T-helper 2 cell treated with Interferon-gamma antibody and Interleukin-4, amounts not matched to agents 5 μg/mL and 100 μg/mL, for 36 hours (primary cell): ENCODE measurements at regions not wholly inside any gene's neighbourhood (a gene's known extent, or its start where the extent isn't known, plus 50 kb on each side); places are given as distances from the start of the nearest gene placed in this dataset.
"Not testable (repeated sequence)": the region's sequence is repeated elsewhere in the genome, so short reads cannot be mapped to it uniquely, and the experiment has no call there.

Experiments used
- DNase-seq: peaks from one replicate; pipeline ENCODE4 v3.0.0; 2021; ENCODE audit warnings: low spot score
- H3K27ac Mint-ChIP-seq: one replicate; pipeline ENCODE4 v1.8.0; 2021; ENCODE audit warnings: mild to moderate bottlenecking, mixed read lengths
- H3K27me3 Mint-ChIP-seq: one replicate; pipeline ENCODE4 v1.8.0; 2021; ENCODE audit warnings: low read depth, mixed read lengths
- H3K36me3 Mint-ChIP-seq: one replicate; pipeline ENCODE4 v1.8.0; 2021; ENCODE audit warnings: low read depth, mixed read lengths
- H3K4me1 Mint-ChIP-seq: one replicate; pipeline ENCODE4 v1.8.0; 2021; ENCODE audit warnings: low read depth, mixed read lengths
- H3K4me3 Mint-ChIP-seq: one replicate; pipeline ENCODE4 v1.8.0; 2022; ENCODE audit warnings: mild to moderate bottlenecking, moderate library complexity, mixed read lengths
- H3K9me3 Mint-ChIP-seq: one replicate; pipeline ENCODE4 v1.8.0; 2021; ENCODE audit warnings: mixed read lengths

DNA sequence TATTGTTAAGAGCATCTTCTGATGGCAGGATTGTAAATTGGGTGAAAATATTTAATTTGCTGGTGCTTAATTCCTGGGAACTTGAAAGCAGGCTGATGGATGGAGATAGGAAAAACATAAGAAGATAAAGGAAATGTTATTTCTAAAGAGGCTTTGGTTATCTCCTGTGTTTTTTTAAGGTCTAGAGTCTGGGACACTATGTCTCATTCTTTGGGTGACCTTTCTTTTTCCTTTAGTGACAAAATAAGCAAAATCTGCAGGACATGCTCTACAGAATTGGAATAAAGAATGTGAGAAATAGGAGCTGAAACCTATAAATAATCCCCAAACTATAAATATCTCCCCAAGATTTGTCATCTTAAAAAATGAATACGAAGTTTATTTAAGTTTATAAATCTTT, 241.7 kb downstream of the DSC3 start:
- no peaks in the 10 kb centered on the region for H3K4me1 Mint-ChIP-seq
- H3K27me3 Mint-ChIP-seq: no peaks in the 10 kb centered on the region
- no peak overlapping the region for H3K27ac Mint-ChIP-seq
- DNase-seq: no peak
- no peak overlapping the region for H3K4me3 Mint-ChIP-seq
- peaks cover 9% of the 10 kb centered on the region for H3K9me3 Mint-ChIP-seq
- H3K36me3 Mint-ChIP-seq: no peaks in the 10 kb centered on the region

DNA sequence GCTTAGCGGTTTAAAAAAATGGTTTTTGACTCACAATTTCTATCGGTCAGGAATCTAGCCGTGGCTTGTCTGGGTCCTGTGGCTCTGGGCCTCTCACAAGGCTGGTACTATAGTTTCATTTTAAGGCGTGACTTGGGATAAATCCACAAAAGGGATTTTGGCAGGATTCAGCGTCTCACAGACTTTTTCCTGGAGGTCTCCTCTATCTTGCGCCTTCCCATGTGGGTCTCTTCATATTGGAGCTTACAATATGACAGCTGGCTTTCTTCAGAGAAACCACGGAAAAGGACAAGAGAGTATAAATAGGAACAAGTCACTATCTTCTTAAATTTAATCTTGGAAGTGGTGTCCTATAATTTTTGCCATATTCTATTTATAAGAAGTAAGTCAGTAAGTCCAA, 250.5 kb downstream of the DSC3 start:
- Mint-ChIP-seq H3K9me3 (peaks cover 45% of the 10 kb centered on the region), H3K4me3 (no peak overlapping the region), H3K27ac (no peak overlapping the region), H3K4me1 (no peaks in the 10 kb centered on the region), H3K36me3 (no peaks in the 10 kb centered on the region), H3K27me3 (no peaks in the 10 kb centered on the region)
- DNase-seq: no peak

DNA sequence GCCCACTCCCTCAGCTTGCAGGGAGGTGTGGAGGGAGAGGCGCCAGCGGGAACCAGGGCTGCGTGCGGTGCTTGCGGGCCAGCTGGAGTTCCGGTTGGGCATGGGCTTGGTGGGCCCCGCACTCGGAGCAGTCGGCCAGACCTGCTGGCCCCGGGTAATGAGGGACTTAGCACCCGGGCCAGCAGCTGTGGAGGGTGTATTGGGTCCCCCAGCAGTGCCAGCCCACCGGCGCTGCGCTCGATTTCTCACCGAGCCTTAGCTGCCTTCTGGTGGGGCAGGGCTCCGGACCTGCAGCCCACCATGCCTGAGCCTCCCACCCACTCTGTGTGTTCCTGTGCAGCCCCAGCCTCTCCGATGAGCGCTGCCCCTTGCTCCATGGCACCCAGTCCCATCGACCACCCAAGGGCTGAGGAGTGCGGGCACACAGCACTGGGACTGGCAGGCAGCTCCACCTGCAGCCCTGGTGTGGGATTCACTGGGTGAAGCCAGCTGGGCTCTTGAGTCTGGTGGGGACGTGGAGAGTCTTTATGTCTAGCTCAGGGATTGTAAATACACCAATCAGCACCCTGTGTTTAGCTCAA, 254.0 kb downstream of the DSC3 start:
- H3K27ac Mint-ChIP-seq, DNase-seq, H3K4me1 Mint-ChIP-seq, H3K27me3 Mint-ChIP-seq, H3K36me3 Mint-ChIP-seq, H3K4me3 Mint-ChIP-seq: not testable (repeated sequence)
- H3K9me3 Mint-ChIP-seq: peaks cover 48% of the 10 kb centered on the region

DNA sequence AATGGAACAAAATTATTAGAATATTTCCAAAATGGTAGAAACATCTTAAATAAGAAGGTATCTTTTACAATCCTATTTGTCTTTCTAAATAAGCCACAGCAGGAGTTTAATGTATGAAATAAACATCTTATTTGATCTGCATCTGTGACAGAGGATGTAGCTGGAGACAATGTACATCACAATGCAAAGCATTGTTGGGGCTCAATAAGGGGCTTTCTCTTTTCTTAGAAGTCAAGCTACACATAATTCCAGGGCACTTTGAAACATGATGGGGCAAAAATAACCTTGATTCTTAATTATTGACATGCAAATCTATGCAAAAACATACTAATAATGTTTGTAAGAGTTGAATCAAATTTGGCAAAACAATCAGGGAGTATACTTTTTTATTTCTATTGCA, 255.1 kb downstream of the DSC3 start:
- H3K4me3 Mint-ChIP-seq: no peak overlapping the region
- H3K27ac Mint-ChIP-seq: no peak overlapping the region
- no peaks in the 10 kb centered on the region for H3K36me3 Mint-ChIP-seq
- H3K27me3 Mint-ChIP-seq: no peaks in the 10 kb centered on the region
- peaks cover 54% of the 10 kb centered on the region for H3K9me3 Mint-ChIP-seq
- no peak for DNase-seq
- no peaks in the 10 kb centered on the region for H3K4me1 Mint-ChIP-seq

DNA sequence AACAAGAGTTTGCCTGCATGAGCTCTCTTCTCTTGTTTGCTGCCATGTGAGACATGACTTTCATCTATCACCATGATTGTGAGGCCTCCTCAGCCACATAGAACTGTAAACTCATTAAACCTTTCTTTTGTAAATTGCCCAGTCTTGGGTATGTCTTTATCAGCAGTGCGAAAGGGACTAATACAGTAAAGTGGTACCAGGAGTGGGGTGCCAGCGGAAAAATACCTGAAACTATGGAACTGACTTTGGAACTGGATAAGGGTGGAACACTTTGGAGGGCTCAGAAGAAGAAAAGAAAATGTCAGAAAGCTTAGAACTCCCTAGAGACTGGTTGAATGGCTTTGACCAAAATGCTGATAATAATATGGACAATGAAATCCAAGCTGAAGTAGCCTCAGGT, 260.9 kb downstream of the DSC3 start:
- Mint-ChIP-seq H3K4me1 (no peaks in the 10 kb centered on the region), H3K9me3 (peaks cover 36% of the 10 kb centered on the region), H3K4me3 (no peak overlapping the region), H3K27me3 (no peaks in the 10 kb centered on the region), H3K27ac (no peak overlapping the region), H3K36me3 (no peaks in the 10 kb centered on the region)
- DNase-seq: no peak

DNA sequence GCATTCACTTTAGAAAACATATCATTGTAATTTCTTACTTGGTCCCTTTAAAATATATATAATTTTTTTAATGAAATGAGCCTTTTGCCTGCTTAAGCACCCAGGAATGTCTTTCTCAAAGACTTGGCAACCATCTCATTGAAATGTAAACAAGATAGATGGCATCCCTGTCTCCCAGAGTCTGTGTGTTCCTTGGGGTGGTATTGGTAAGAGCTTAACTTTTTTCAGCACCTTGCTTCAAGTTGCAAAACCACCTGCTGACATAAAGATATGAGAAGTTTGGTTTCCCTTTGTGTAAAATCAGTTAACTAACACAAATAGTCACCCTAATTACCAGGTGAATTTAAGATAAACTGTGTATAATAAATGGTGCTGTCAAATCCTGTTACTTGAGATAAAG, 266.9 kb downstream of the DSC3 start:
- Mint-ChIP-seq H3K36me3 (no peaks in the 10 kb centered on the region), H3K9me3 (peaks cover 16% of the 10 kb centered on the region), H3K4me1 (no peaks in the 10 kb centered on the region), H3K4me3 (no peak overlapping the region), H3K27me3 (no peaks in the 10 kb centered on the region), H3K27ac (no peak overlapping the region)
- no peak for DNase-seq

DNA sequence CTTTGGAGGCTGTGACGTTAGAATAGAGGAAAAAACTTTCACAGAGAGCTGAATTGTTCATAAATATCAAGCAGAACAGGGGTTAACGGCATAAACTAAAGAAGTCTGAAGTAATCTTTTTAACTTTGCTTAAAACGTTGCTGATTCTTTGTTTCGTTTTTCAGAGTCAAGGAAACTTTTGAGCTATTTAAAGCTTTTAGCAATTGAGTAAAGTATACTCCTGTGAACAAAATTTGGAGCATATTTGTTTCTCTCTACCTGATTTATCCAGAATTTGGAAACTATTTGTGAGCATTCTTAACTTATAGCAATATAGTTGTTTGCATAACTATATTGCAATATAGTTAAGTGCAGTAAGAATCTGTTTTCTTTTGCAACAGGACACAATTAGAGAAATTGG, 270.4 kb downstream of the DSC3 start:
- H3K9me3 Mint-ChIP-seq: peaks cover 26% of the 10 kb centered on the region
- not testable (repeated sequence) for H3K36me3 Mint-ChIP-seq, DNase-seq, H3K27me3 Mint-ChIP-seq, H3K4me3 Mint-ChIP-seq, H3K27ac Mint-ChIP-seq, H3K4me1 Mint-ChIP-seq

DNA sequence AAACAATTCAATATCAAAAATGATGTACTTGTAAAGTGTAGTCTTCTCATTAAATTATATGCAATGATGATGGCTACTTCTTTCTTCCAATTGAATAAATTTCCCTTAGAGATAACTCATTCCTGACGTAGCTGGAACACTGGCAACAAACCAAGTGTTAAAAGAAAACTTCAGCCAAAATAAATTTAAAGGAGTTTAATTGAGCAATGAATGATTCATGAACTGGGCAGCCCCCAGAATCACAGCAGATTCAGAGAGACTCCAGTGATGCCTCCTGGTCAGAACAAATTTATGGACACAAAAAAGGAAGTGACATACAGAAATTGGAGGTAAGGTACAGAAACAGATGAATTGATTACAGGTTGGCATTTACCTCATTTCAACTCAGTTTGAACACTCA, 276.5 kb downstream of the DSC3 start:
- no peaks in the 10 kb centered on the region for H3K36me3 Mint-ChIP-seq
- no peaks in the 10 kb centered on the region for H3K4me1 Mint-ChIP-seq
- H3K4me3 Mint-ChIP-seq: no peak overlapping the region
- H3K27ac Mint-ChIP-seq: no peak overlapping the region
- H3K9me3 Mint-ChIP-seq: peaks cover 23% of the 10 kb centered on the region
- H3K27me3 Mint-ChIP-seq: no peaks in the 10 kb centered on the region
- DNase-seq: no peak

DNA sequence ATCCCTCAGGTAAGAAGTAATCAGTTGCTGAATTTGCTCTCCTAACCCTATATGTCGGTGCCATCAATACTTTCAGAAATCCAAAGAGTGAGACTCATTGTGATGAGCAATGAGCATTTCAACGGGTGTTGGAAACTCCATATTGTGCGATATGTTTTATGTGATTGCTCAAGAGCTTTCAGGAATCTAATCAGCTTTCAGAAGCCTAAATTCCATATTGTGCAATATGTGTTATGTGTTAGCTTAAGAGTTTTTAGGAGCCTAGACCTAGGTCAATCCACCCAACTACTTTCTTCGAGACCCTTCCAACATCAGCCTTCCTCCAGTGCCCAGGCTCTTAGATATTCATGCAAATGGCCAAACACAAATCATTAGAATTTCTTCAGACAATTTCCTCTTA, 277.3 kb downstream of the DSC3 start:
- Mint-ChIP-seq H3K27me3 (no peaks in the 10 kb centered on the region), H3K27ac (no peak overlapping the region), H3K4me1 (no peaks in the 10 kb centered on the region), H3K9me3 (peaks cover 19% of the 10 kb centered on the region), H3K36me3 (no peaks in the 10 kb centered on the region), H3K4me3 (no peak overlapping the region)
- DNase-seq: no peak

DNA sequence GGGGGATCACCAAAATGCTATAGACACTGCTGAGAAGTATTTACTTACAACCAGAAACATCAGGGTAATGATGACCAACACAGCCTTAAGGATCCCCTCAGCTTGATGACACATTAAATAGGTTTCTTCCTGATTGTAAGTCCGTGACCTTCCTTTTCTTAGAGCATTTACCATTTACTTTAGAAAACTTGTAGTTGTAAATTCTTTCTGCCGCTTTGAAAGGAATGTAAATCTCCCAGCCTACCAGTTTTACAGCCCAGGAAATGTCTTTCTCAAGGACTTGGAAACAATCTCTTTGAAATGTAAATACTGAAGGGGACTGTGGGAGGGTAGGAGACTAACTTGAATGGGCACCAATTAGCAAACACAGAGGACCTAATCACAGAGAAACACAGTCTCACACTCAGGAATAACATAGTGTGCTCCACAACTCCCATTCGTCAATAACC, 278.6 kb downstream of the DSC3 start:
- H3K9me3 Mint-ChIP-seq: peaks cover 12% of the 10 kb centered on the region

DNA sequence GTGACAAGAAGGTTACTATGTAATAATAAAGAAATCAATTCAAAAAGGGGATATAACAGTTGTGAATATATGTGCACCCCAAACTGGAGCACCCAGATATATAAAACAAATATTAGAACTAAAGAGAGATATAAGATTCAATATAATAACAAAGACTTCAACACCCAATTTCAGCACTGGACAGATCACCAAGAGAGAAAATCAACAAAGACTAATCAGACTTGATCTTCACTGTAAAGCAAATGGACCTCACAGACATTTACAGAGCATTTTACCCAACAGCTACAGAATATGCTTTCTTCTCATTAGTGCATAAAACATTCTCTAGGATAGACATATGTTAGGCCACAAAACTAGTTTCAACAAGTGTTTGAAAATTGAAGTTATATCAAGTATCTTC, 287.7 kb downstream of the DSC3 start:
- H3K4me3 Mint-ChIP-seq: no peak overlapping the region
- H3K27ac Mint-ChIP-seq: no peak overlapping the region
- no peaks in the 10 kb centered on the region for H3K27me3 Mint-ChIP-seq
- DNase-seq: no peak
- no peaks in the 10 kb centered on the region for H3K4me1 Mint-ChIP-seq
- H3K9me3 Mint-ChIP-seq: peaks cover 46% of the 10 kb centered on the region
- H3K36me3 Mint-ChIP-seq: no peaks in the 10 kb centered on the region

More for the DNA sequence above, 278.6 kb downstream of the DSC3 start:
- Mint-ChIP-seq H3K27ac (no peak overlapping the region), H3K4me3 (no peak overlapping the region), H3K27me3 (no peaks in the 10 kb centered on the region), H3K36me3 (no peaks in the 10 kb centered on the region), H3K4me1 (no peaks in the 10 kb centered on the region)
- DNase-seq: no peak

DNA sequence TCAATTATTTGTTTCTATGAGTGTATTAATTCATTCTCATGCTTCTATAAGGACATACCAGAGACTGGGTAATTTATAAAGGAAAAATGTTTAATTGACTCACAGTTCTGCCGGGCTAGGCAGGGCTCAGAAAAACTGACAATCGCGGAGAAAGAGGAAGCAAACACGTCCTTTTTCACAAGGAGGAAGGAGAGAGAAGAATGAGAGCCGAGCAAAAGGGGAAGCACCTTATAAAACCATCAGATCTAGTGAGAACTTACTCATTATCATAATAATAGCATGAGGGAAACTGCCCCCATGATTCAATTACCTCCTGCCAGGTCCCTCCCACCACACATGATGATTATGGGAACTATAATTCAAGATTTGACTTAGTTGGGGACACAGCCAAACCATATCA, 294.0 kb downstream of the DSC3 start:
- no peak overlapping the region for H3K4me3 Mint-ChIP-seq
- no peak for DNase-seq
- H3K9me3 Mint-ChIP-seq: peaks cover 26% of the 10 kb centered on the region
- no peaks in the 10 kb centered on the region for H3K27me3 Mint-ChIP-seq
- no peaks in the 10 kb centered on the region for H3K36me3 Mint-ChIP-seq
- no peaks in the 10 kb centered on the region for H3K4me1 Mint-ChIP-seq
- H3K27ac Mint-ChIP-seq: no peak overlapping the region

DNA sequence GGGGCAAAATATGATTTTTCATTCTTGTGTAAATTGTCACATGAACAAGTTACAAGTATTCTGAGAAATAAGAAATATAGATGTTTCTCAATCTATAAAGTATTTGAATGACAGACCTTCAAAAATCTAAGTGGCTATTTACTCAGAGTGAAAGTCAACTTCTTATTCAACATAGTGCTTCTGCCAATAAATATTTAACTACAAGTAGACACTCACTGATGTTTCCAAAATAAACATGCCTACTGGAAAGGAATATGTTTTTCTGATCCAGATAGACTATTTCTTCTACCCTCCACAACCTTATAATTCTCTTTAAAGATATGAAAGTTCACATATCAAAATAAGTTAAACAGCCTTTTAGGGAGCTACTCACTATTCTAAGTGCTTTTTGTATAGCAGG, 296.3 kb downstream of the DSC3 start:
- Mint-ChIP-seq H3K27me3 (no peaks in the 10 kb centered on the region), H3K9me3 (peaks cover 12% of the 10 kb centered on the region), H3K36me3 (no peaks in the 10 kb centered on the region), H3K27ac (no peak overlapping the region), H3K4me3 (no peak overlapping the region), H3K4me1 (no peaks in the 10 kb centered on the region)
- DNase-seq: no peak

DNA sequence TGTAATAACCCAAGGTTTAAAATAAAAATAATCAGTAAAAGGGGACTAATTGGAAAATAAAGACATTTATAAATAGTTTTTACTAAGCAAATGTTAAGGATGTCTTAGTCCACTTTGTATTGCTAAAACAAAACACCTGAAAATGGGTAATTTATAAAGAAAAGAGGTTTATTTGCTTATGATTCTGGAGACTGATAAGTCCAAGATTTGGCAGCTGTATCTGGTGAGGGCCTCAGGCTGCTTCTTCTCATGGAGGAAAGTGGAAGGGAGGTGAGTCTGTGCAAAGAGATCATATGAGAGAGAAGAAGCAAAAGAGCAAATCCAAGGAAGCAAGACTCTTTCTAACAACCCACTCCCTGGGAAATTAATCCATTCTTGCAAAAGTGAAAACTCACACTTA, 299.5 kb downstream of the DSC3 start:
- Mint-ChIP-seq H3K27me3 (no peaks in the 10 kb centered on the region), H3K36me3 (no peaks in the 10 kb centered on the region), H3K4me1 (no peaks in the 10 kb centered on the region), H3K9me3 (peaks cover 12% of the 10 kb centered on the region), H3K4me3 (no peak overlapping the region), H3K27ac (no peak overlapping the region)
- no peak for DNase-seq

DNA sequence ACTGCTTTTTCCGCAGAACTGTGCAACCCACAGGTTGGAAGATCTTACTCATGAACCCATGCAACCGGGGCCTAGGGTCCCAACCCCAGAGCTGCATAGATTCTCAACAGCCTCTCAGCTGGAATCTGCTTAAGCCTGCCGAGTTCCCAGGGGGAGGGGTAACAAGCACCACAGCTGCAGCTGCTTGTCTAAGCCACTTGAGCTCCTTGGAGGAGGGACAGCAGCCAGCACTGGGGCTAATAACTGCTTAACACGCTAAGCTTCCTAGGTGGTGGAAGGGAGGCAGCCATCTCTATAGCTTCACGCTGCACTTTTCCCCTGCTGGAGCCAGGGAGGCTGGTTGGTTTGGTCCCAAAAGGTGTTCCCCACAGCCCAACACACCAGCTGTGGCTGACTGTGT, 311.6 kb downstream of the DSC3 start:
- H3K36me3 Mint-ChIP-seq: no peaks in the 10 kb centered on the region
- H3K9me3 Mint-ChIP-seq: peaks cover 40% of the 10 kb centered on the region
- H3K27ac Mint-ChIP-seq: no peak overlapping the region
- no peaks in the 10 kb centered on the region for H3K27me3 Mint-ChIP-seq
- no peak overlapping the region for H3K4me3 Mint-ChIP-seq
- no peaks in the 10 kb centered on the region for H3K4me1 Mint-ChIP-seq
- no peak for DNase-seq
